Upper lobe of left lung (tissue), 4 donors: ENCODE measurements at regions not wholly inside any gene's neighbourhood (a gene's known extent, or its start where the extent isn't known, plus 50 kb on each side); places are given as distances from the start of the nearest gene placed in this dataset.

Experiments
- CTCF ChIP-seq, 6 experiments: fragments of 450-650 bp in 4 of 6; fragments of 200-600 bp in 2 of 6; sonication (generic) in 2 of 6; IDR thresholded peaks; one replicate each; pipeline ENCODE4 v1.5.1; 2016 to 2019; ENCODE audit warnings: antibody characterized with exemption in 6 of 6
- POLR2A ChIP-seq, 4 donors: fragments of 450-650 bp; IDR thresholded peaks; one replicate each; pipeline ENCODE4 v1.5.1; 2016 to 2017; ENCODE audit warnings: antibody characterized with exemption in 4 of 4, mild to moderate bottlenecking in 2 of 4
- POLR2AphosphoS5 ChIP-seq, 2 donors: sonication (generic); formaldehyde crosslinking; IDR thresholded peaks; one replicate each; pipeline ENCODE4 v1.5.1; 2017; ENCODE audit warnings: antibody characterized with exemption in 2 of 2

- no peak for TF ChIP-seq POLR2AphosphoS5 (IDR thresholded peaks at IDR 0.05)
- no peak for TF ChIP-seq CTCF (IDR thresholded peaks at IDR 0.05)
- no peak for TF ChIP-seq POLR2A (IDR thresholded peaks at IDR 0.05)
Measured at GRCh38 chr12:5348491-5348890, 83.4 kb upstream of the NTF3 start.
